ENCODE measurements at regions not wholly inside any gene's neighbourhood (a gene's known extent, or its start where the extent isn't known, plus 50 kb on each side); places are given as distances from the start of the nearest gene placed in this dataset.

DNA sequence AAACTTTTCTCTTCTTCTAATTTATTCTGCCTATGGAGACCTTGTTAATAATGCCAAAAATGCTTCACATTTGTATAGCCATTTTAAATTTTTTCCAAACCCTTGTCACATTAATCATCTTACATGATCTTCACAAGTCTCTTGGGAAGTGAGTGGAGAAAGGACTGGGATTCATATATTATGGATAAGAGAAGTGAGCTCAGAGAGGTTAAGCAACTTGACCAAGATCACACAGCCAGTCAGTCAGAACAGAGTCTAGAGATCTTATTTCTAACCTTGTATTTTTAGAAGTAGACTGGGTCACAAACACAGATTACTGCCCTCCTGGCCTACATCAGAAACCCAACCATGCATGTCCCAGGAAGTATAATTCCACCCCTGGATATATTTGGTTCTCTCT lies 218.0 kb upstream of the ADRA1B start:
- FAIRE-seq: no peak
- DNase-seq (ENCODE audit: insufficient read length, low spot score): no peak
- TF ChIP-seq POLR2AphosphoS5 (IDR thresholded peaks at IDR 0.05; ENCODE audit: low read depth, low read length) (no peak), TAF1 (IDR thresholded peaks at IDR 0.05; ENCODE audit: low read depth, low read length) (no peak), PAX5 (IDR thresholded peaks at IDR 0.05; ENCODE audit: insufficient read depth, low read length, severe bottlenecking) (no peak), POU2F2 (IDR thresholded peaks at IDR 0.05; ENCODE audit: low read depth, low read length) (no peak), SPI1 (IDR thresholded peaks at IDR 0.05; ENCODE audit: low read depth, low read length) (no peak), POLR2A (IDR thresholded peaks at IDR 0.05; ENCODE audit: low read depth, low read length) (no peak)

DNA sequence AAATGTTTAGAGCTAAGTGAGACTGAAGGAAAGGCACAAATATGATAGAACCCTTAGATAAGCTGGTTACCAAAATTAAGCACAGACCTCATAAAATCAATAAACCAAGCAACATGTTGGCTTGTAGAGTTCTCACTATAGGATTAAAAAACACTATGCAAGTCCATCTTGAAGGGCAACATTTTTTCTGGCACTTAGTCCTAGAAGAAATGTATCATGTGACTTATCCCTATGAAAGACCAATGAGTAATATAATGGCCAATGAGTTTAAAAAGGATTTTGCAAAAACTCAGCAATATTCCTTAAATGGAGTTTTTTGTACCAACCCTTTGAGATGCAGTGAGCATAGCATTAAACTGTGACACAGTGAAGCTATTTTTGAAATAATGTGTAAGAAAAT lies 216.3 kb upstream of the ADRA1B start:
- no peak for DNase-seq (ENCODE audit: insufficient read length, low spot score)
- FAIRE-seq: no peak
- TF ChIP-seq SPI1 (IDR thresholded peaks at IDR 0.05; ENCODE audit: low read depth, low read length) (no peak), POLR2A (IDR thresholded peaks at IDR 0.05; ENCODE audit: low read depth, low read length) (no peak), PAX5 (IDR thresholded peaks at IDR 0.05; ENCODE audit: insufficient read depth, low read length, severe bottlenecking) (no peak), POU2F2 (IDR thresholded peaks at IDR 0.05; ENCODE audit: low read depth, low read length) (no peak), TAF1 (IDR thresholded peaks at IDR 0.05; ENCODE audit: low read depth, low read length) (no peak), POLR2AphosphoS5 (IDR thresholded peaks at IDR 0.05; ENCODE audit: low read depth, low read length) (no peak)

DNA sequence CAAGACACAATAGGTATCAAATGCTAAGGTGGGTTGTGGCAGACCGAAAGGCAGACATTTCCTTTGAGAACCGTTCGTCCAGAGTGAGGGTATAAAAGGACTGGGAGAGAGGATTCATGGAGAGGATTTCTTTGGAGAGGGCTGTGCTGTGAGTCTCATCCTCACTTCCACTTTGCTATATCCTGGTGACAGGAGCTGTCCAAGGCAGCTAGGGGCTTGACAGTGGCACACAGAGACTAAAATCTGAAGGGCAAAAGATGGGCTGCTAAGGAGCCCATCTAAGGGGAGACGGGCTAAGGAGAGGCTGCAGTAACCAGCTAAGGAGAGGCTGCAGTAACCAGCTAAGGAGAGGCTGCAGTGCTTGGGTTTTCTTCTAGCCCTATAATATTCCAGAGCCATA lies 214.0 kb upstream of the ADRA1B start:
- DNase-seq (ENCODE audit: insufficient read length, low spot score) (no peak), FAIRE-seq (no peak)
- TF ChIP-seq TAF1 (IDR thresholded peaks at IDR 0.05; ENCODE audit: low read depth, low read length) (no peak), SPI1 (IDR thresholded peaks at IDR 0.05; ENCODE audit: low read depth, low read length) (no peak), POLR2A (IDR thresholded peaks at IDR 0.05; ENCODE audit: low read depth, low read length) (no peak), POU2F2 (IDR thresholded peaks at IDR 0.05; ENCODE audit: low read depth, low read length) (no peak), POLR2AphosphoS5 (IDR thresholded peaks at IDR 0.05; ENCODE audit: low read depth, low read length) (no peak), PAX5 (IDR thresholded peaks at IDR 0.05; ENCODE audit: insufficient read depth, low read length, severe bottlenecking) (no peak)

DNA sequence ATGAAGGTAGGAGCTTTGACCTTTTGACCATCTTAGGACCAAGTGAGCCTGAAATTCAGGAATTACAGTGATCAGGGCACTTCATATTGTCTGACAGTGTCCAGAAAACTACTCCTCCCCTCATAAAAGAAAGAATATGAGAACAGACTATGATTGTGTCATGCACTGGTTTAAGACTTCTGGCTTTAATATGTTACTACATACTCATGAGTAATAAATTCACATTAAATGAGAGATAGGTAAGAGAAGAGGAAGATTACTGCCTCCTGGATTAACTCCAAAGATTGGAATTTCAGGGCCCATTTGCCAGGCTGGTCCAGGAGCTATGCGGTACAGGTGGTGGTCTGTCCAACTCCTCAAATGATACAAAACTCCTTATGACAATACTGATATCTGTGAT lies 213.5 kb upstream of the ADRA1B start:
- TF ChIP-seq PAX5 (IDR thresholded peaks at IDR 0.05; ENCODE audit: insufficient read depth, low read length, severe bottlenecking) (no peak), POU2F2 (IDR thresholded peaks at IDR 0.05; ENCODE audit: low read depth, low read length) (no peak), POLR2AphosphoS5 (IDR thresholded peaks at IDR 0.05; ENCODE audit: low read depth, low read length) (no peak), POLR2A (IDR thresholded peaks at IDR 0.05; ENCODE audit: low read depth, low read length) (no peak), SPI1 (IDR thresholded peaks at IDR 0.05; ENCODE audit: low read depth, low read length) (no peak), TAF1 (IDR thresholded peaks at IDR 0.05; ENCODE audit: low read depth, low read length) (no peak)
- FAIRE-seq: no peak

DNA sequence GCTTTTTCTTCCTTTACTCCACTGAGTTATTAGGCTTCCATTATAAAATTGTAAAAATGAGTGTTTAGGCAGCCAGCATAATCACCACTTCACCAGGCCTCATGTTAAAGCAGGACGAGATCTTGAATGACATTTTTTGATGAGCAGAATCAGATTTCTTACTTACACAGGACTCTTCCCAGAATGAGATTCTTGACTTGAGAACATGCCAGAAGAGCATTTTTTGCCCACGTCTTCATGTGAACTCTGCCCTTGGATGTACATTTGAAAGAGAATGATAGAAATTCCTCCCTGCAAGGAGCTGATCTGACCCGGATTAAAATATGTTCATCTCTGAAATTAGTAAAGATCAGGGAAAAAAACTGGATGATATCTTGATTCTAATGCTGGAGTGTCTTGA lies 212.1 kb upstream of the ADRA1B start:
- DNase-seq (ENCODE audit: insufficient read length, low spot score) (no peak), FAIRE-seq (no peak)
- TF ChIP-seq SPI1 (IDR thresholded peaks at IDR 0.05; ENCODE audit: low read depth, low read length) (no peak), POLR2A (IDR thresholded peaks at IDR 0.05; ENCODE audit: low read depth, low read length) (no peak), TAF1 (IDR thresholded peaks at IDR 0.05; ENCODE audit: low read depth, low read length) (no peak), POLR2AphosphoS5 (IDR thresholded peaks at IDR 0.05; ENCODE audit: low read depth, low read length) (no peak), POU2F2 (IDR thresholded peaks at IDR 0.05; ENCODE audit: low read depth, low read length) (no peak)

More for the DNA sequence above, 213.5 kb upstream of the ADRA1B start:
- no peak for DNase-seq (ENCODE audit: insufficient read length, low spot score)

DNA sequence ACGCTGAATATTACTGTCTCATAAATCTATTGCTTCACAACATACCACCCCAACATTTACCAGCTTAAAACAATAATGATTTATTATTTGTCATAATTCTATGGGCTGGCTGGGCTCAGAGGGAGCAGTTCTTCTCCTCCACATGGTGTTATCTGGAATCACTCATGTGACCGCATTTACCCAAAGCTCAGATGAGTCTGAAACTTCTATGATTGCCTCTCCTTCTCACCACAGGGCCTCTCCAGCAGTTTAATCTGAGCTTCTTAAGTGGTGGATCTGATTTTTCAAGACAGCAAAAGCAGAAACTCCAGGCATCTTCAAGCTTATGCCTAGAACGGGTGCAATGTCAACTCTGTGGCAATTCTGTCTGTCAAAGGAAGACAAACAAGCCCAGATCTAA lies 210.3 kb upstream of the ADRA1B start:
- FAIRE-seq (no peak), DNase-seq (ENCODE audit: insufficient read length, low spot score) (no peak)
- no peak for TF ChIP-seq POLR2A (IDR thresholded peaks at IDR 0.05; ENCODE audit: low read depth, low read length)
- TF ChIP-seq SPI1 (IDR thresholded peaks at IDR 0.05; ENCODE audit: low read depth, low read length): no peak
- no peak for TF ChIP-seq POU2F2 (IDR thresholded peaks at IDR 0.05; ENCODE audit: low read depth, low read length)
- TF ChIP-seq PAX5 (IDR thresholded peaks at IDR 0.05; ENCODE audit: insufficient read depth, low read length, severe bottlenecking): no peak
- TF ChIP-seq TAF1 (IDR thresholded peaks at IDR 0.05; ENCODE audit: low read depth, low read length): no peak
- TF ChIP-seq POLR2AphosphoS5 (IDR thresholded peaks at IDR 0.05; ENCODE audit: low read depth, low read length): no peak

DNA sequence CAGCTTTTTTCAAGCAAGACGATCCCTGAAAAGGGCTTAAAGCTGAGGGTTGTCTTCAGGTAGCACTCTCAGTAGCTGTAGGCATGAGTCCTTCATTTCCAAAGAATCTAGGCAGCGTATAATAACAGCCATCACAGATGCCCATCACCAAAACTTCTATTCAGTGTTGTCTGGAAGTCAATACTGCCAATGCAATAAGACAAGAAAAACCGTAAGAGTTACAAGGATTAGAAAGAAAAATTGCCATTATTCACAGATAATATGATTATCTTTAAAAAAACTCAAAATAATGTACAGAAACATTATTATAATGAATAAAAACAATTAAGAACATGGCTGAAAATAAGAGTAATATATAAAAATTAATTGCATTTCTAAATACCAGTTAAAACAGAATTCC lies 208.2 kb upstream of the ADRA1B start:
- FAIRE-seq (no peak), DNase-seq (ENCODE audit: insufficient read length, low spot score) (no peak)
- TF ChIP-seq POLR2AphosphoS5 (IDR thresholded peaks at IDR 0.05; ENCODE audit: low read depth, low read length) (no peak), TAF1 (IDR thresholded peaks at IDR 0.05; ENCODE audit: low read depth, low read length) (no peak), POU2F2 (IDR thresholded peaks at IDR 0.05; ENCODE audit: low read depth, low read length) (no peak), SPI1 (IDR thresholded peaks at IDR 0.05; ENCODE audit: low read depth, low read length) (no peak), PAX5 (IDR thresholded peaks at IDR 0.05; ENCODE audit: insufficient read depth, low read length, severe bottlenecking) (no peak), POLR2A (IDR thresholded peaks at IDR 0.05; ENCODE audit: low read depth, low read length) (no peak)

DNA sequence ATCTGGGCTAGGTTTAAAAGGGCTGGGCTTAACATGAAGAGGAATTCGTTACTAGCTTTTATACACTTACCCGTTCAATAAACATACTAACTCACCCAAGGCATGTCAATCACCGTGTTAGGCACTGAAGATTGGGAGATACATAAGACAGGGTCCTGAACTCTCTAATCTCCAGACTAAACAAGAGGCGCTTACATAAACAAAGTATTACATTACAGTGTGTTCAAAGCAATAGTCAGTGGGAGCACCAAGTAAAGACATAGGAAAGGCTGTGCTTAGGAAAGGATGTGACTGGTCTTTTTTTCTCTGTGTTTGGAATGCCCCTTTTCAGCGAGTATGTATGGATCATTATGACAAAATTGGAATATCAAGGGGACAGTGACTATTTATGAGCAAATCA lies 203.6 kb upstream of the ADRA1B start:
- TF ChIP-seq POLR2AphosphoS5 (IDR thresholded peaks at IDR 0.05; ENCODE audit: low read depth, low read length): no peak
- no peak for TF ChIP-seq TAF1 (IDR thresholded peaks at IDR 0.05; ENCODE audit: low read depth, low read length)
- no peak for TF ChIP-seq POLR2A (IDR thresholded peaks at IDR 0.05; ENCODE audit: low read depth, low read length)
- no peak for TF ChIP-seq POU2F2 (IDR thresholded peaks at IDR 0.05; ENCODE audit: low read depth, low read length)
- no peak for DNase-seq (ENCODE audit: insufficient read length, low spot score)
- no peak for FAIRE-seq

DNA sequence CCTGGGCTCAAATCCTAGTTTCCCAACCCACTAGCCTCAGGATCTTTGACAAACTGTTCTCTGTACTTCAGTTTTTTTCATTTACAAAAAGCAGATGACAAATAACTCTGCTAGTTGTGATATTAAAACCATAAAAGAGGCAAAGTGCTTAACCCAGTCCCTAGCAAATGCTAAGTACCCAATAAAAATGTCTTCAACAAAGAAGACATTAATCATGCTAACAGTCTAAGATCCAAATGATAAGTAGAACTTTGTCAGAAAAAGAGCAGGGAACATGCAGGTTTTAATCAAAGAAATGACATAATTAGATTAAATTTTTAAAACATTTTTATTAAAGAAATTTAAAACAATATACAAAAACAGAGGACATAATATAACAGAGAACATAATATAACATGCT lies 203.0 kb upstream of the ADRA1B start:
- no peak for TF ChIP-seq TAF1 (IDR thresholded peaks at IDR 0.05; ENCODE audit: low read depth, low read length)
- no peak for TF ChIP-seq SPI1 (IDR thresholded peaks at IDR 0.05; ENCODE audit: low read depth, low read length)
- TF ChIP-seq POLR2AphosphoS5 (IDR thresholded peaks at IDR 0.05; ENCODE audit: low read depth, low read length): no peak
- TF ChIP-seq POLR2A (IDR thresholded peaks at IDR 0.05; ENCODE audit: low read depth, low read length): no peak
- TF ChIP-seq POU2F2 (IDR thresholded peaks at IDR 0.05; ENCODE audit: low read depth, low read length): no peak
- no peak for TF ChIP-seq PAX5 (IDR thresholded peaks at IDR 0.05; ENCODE audit: insufficient read depth, low read length, severe bottlenecking)
- no peak for DNase-seq (ENCODE audit: insufficient read length, low spot score)
- no peak for FAIRE-seq

DNA sequence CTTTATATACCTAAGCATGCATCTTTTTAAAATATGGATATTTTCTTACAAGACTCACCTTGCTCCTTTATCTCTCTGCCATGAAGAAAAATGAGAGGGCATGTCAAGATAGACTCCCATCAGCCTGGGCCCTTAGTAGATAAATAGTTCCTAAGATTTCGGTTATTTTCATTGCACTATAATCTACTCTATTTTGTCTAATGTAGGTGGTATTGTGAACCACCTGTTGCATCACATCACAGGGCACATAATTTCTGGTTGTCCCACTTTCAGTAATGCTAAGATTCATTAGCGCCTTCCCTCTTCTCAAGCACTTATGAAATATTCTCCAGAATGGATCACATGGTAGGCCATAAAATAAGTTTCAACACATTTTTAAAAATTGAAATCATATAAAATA lies 202.5 kb upstream of the ADRA1B start:
- DNase-seq (ENCODE audit: insufficient read length, low spot score) (no peak), FAIRE-seq (no peak)
- TF ChIP-seq TAF1 (IDR thresholded peaks at IDR 0.05; ENCODE audit: low read depth, low read length) (no peak), POLR2A (IDR thresholded peaks at IDR 0.05; ENCODE audit: low read depth, low read length) (no peak), SPI1 (IDR thresholded peaks at IDR 0.05; ENCODE audit: low read depth, low read length) (no peak), POLR2AphosphoS5 (IDR thresholded peaks at IDR 0.05; ENCODE audit: low read depth, low read length) (no peak), PAX5 (IDR thresholded peaks at IDR 0.05; ENCODE audit: insufficient read depth, low read length, severe bottlenecking) (no peak), POU2F2 (IDR thresholded peaks at IDR 0.05; ENCODE audit: low read depth, low read length) (no peak)
